Smooth muscle cell of the brain vasculature (primary cell): ENCODE measurements at regions not wholly inside any gene's neighbourhood (a gene's known extent, or its start where the extent isn't known, plus 50 kb on each side); places are given as distances from the start of the nearest gene placed in this dataset.

Experiments used
- DNase-seq: peaks from one replicate; pipeline ENCODE4 v3.0.0-alpha.2; 2012; ENCODE audit warnings: low read depth, low spot score

- DNase-seq = no peak
Observed at GRCh38 chr5:155290937-155291336, 277.4 kb downstream of the KIF4B start.

DNA sequence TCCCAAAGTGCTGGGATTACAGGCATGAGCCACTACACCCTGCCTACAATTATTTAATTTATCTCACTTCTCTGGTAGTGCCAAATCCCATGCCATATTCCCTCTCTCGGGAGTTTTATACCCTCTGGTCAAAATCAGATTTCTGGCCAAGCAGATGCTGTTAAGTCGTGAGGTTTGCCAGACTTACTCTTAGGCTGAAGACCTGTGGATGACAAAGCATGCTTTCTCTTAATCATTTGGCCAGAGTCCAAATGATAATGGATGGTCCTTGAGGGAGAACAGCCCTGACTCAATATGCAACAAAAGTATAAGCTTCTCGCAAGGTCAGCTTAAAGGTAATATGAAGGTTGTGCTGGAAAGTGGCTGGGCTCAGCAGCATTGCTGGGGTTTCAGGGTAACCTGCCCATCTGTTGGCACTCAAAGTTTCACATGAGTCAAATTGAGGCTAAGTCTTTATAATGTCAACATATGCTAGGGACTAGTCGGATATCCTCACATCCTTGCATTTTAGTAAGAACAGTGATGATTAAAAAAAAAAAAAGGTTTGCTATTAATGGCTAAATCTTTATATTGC lies 280.1 kb downstream of the KIF4B start:
- DNase-seq = no peak

- no peak for DNase-seq
Observed at GRCh38 chr5:155295111-155295510, 281.6 kb downstream of the KIF4B start.

DNA sequence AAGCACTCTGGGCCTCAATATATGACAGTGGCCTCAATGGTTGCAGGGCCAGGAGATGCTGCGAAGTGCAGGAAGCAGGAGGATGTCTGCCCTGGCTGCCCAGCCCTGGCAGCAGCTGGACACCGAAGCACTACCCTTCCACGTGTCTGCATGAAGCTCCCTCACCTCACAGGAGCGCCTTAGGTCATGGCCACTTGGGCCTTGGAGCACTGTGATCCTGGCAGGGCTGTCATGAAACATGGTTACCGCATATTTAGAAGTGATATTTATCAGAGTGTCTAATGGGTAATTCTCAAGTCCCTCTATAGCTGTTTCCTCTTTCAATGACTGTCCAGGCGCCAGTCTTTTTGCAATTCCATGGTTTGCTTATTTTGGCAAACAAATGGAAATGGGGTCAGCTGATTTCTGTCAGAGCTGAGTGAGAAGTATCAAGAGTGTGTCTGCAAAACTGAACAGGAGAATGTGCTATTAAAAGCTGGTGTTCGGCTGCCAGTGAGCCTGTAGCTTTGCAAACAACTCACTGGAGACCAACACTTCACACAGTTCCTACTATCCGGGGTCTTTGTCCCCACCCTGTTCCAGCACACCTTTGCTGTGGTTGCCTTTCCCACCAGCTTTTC lies 285.9 kb downstream of the KIF4B start:
- DNase-seq = no peak

- no peak for DNase-seq
Observed at GRCh38 chr5:155303120-155303519, 289.6 kb downstream of the KIF4B start.

- no peak for DNase-seq
Observed at GRCh38 chr5:155307229-155307628, 293.7 kb downstream of the KIF4B start.

DNA sequence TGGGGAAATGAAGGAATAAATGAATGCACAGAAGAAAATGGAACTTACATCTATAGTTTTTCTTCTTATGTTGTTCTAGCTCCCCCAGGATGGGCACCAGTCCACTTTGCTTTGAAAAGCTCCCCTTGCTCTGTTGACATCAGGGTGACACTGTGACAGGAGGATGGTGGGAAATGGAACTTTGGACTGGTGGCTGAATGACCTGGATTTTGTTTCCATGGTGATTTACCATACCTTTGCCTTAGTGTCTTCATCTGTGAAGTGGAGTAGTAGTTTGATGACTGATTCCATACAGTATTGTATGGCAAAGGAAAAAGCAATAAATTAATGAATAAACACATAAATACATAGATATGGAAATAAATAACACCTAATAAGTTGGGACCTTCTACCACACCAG lies 294.7 kb downstream of the KIF4B start:
- no peak for DNase-seq

DNA sequence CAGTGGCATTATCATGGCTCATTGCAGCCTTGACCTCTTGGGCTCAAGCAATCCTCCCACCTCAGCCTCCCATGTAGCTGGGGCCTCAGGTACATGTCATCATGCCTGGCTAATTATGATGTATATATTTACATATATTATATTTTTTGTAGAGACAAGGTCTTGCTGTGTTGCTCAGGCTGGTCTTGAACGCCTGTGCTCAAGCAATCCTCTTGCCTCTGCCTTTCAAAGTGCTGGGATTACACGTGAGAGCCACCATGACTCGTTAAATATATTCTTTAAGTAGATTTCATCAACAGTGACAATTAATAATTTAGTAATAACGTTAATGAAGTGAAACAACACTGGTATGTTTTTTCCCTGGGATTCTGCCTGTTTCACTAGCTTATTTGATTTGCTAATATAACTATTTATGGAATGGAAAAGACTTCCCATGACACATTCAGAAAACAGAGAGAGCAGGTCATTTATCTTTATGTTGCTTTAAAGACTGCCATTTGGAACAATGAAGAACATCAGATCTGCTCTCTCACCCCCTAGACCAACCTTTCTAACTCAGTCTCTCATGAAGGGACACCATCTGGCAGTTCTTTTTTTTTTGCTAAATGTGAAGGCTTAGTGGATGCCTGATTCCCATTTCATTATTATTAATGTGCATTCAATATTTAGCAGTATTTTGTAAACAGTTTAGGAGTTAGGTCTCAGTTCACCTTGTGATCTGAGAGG lies 295.6 kb downstream of the KIF4B start:
- no peak for DNase-seq

DNA sequence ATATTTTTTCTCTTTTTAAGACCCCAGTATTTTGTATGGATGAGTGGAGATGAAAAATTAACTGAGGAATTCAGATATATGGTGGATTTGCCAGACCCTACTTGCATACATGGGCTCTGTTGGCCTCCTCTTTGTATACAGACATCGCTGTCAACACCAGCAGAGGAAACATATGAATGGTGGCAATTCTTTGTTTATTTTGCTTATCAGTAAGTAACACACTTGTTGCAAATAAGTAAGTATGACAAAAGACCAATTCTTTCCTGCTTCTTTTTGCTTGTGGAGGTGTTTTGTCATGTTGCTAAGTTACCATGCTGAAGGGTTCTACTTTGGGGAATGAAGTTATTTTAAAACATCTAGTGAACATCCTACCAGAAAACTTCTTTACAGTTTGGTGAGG lies 298.2 kb downstream of the KIF4B start:
- DNase-seq = no peak

GRCh38 chr5:155313518-155313917 lies 300.0 kb downstream of the KIF4B start:
- no peak for DNase-seq

- DNase-seq = no peak
Observed at GRCh38 chr5:155316070-155316714, 302.6 kb downstream of the KIF4B start.

- no peak for DNase-seq
Observed at GRCh38 chr5:155332618-155333017, 319.1 kb downstream of the KIF4B start.

DNA sequence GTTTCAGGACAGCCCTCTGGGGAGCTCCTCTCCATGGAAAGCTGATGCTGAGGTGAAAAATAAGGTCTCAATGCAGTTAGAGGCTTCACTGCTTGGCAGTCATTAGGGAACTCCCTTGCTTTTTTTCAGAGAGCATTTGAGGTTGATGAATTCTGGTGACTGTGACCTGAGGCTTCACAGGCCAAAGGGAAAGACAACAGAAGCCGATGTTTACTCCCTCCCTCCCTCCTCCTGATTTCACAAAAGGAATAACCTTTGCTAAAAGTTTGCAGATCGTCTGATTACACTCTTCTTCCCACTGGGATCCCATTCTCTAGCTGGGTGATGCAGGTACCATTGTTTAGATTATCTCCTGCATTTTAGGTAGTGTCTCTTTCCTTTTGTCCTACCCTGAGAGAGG lies 329.4 kb downstream of the KIF4B start:
- DNase-seq = no peak

DNA sequence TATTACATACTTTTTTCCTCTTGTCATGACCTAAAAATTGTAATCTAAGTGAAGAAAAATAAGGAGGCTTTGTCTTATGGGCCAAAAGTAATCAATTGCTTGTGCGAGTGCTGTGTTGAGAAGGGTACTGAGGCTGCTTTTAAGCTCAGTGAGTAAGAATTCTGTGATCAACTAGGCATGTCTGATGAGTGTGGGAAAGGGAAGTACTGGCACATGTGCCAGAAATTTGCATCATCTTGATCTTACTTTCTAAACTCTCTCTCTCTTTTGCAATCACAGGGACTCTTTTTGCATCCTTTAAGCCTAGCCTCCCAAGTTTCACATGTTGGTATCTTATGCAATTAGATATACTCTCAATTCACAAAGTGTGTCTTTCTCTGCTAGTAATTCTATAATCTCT lies 329.9 kb downstream of the KIF4B start:
- DNase-seq = no peak

DNA sequence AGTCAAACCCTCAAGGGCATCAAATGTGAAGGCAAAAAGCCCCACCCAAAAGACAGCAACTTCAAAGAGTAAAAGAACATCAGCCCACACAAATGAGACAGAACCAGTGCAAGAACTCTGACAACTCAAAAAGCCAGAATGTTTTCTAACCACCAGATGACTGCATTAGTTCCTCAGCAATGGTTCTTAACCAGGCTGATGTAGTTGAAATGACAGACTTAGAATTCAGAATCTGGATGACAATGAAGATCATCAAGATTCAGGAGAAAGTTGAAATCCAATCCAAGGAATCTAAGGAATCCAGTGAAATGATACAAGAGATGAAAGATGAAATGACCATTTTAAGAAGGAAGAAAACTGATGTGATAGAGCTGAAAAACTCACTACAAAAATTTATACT lies 339.7 kb downstream of the KIF4B start:
- no peak for DNase-seq

- no peak for DNase-seq
Observed at GRCh38 chr5:155366096-155366495, 352.5 kb downstream of the KIF4B start.

DNA sequence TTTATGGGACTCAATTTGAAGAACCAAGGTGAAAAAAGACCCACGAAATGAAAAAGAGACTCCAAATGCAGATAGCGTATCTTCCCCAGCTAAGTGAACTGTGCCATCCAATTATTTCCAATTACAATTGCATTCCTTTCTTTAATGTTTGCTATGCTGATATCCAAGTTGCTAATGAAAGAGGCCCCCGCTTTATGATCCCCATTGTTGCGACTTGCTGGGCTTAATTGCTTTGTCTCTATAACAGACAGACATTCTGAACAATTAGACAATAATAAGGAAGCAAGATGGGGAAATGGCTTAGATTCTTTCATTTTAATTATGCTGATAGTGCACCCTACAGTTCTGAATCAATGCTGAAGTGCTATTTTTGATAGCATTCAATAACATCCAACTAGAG lies 354.3 kb downstream of the KIF4B start:
- DNase-seq = no peak

GRCh38 chr5:155368490-155368889 lies 354.9 kb downstream of the KIF4B start:
- DNase-seq = no peak

DNA sequence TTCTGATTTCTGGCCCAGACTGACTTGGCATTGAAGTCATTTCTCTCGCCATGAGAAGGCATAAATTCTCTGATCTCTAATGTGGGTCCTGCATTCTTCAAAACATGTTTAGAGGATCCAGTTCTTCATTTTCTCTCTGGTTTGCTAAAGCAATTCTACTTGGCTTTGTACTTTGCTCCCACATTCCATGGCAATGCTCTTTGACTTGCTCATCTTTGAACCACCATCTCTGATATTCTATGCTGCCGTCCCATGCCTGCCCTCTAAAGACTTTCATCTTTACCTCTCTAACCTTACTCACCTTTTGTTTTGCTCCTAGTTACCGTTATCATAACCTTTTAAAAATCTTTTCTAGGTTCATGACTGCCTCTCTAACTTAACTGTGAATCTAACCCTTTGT lies 366.9 kb downstream of the KIF4B start:
- DNase-seq = no peak

DNA sequence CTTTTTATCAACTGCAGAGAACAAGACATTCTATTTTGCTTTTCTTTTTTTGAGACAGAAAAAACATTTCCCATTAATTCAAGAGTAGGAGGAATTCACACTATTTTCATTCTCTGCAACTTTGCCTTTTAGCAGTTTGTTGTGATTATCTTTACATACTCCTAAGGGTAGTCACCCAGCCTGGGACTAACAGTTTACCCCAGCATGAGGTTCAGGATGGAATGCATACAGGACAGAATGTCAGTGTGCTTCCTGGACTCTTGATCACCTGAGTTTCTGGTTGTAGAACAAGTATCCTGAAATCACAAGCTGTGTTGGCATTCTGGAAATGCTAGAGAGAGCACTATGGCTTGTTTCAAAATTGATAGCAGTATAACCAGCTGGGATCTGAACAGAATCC lies 368.1 kb downstream of the KIF4B start:
- DNase-seq = no peak

GRCh38 chr5:155389498-155389897 lies 375.9 kb downstream of the KIF4B start:
- DNase-seq = no peak

- DNase-seq = no peak
Observed at GRCh38 chr5:155394727-155395126, 381.2 kb downstream of the KIF4B start.
